Skeletal muscle tissue (tissue), 3 donors: ENCODE measurements at regions not wholly inside any gene's neighbourhood (a gene's known extent, or its start where the extent isn't known, plus 50 kb on each side); places are given as distances from the start of the nearest gene placed in this dataset.

Experiments used
- H3K27ac ChIP-seq: one replicate; pipeline ENCODE4 v1.7.0; 2013; ENCODE audit warnings: mild to moderate bottlenecking, low read depth, low read length, inconsistent platforms
- H3K27me3 ChIP-seq, 3 donors: one replicate each; pipeline ENCODE4 v1.7.0; 2013; ENCODE audit warnings: low read length in 3 of 3; ENCODE audit not compliant: control insufficient read depth in 3 of 3, insufficient read depth in 3 of 3
- H3K36me3 ChIP-seq, 3 donors: one replicate each; pipeline ENCODE4 v1.7.0; 2013; ENCODE audit warnings: low read length in 3 of 3; ENCODE audit not compliant: control insufficient read depth in 3 of 3, insufficient read depth in 3 of 3
- H3K4me1 ChIP-seq, 3 donors: one replicate each; pipeline ENCODE4 v1.7.0; 2013; ENCODE audit warnings: low read length in 3 of 3, mild to moderate bottlenecking in 3 of 3; ENCODE audit not compliant: control insufficient read depth in 3 of 3, insufficient read depth in 3 of 3
- H3K4me3 ChIP-seq, 3 donors: one replicate each; pipeline ENCODE4 v1.7.0; 2013; ENCODE audit warnings: low read length in 3 of 3
- H3K9ac ChIP-seq, 3 donors: one replicate each; pipeline ENCODE4 v1.7.0; 2013; ENCODE audit warnings: low read length in 3 of 3, mild to moderate bottlenecking in 3 of 3, moderate library complexity in 2 of 3, low read depth in 1 of 3
- H3K9me3 ChIP-seq, 3 donors: one replicate each; pipeline ENCODE4 v1.7.0; 2013; ENCODE audit warnings: low read length in 3 of 3; ENCODE audit not compliant: control insufficient read depth in 3 of 3
- donor health status: Osteomylitis.

DNA sequence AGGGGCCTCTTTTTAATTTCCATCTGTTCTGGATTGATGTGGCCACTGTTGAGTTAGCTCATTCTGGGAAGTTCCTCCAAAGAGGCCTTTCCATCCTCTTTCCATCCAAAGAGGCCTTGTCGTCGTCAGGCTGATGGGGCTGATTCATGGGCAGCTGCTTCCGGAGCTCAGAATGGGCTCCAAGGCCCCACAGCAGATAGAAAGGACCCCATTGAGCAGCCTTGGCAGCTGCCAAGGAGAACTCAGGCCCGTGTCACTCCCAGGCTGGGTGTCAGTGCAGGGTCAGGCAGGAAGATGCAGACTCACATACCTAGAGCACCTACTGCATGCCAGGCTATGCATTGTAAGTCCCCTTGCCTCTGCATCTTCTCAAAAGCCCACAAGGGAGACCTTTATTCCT, 524.1 kb downstream of the MIAT start:
- Histone ChIP-seq H3K9ac (no peak overlapping the region), H3K4me1 (no peaks in the 10 kb centered on the region), H3K36me3 (no peaks in the 10 kb centered on the region), H3K27ac (no peak overlapping the region), H3K9me3 (no peaks in the 10 kb centered on the region), H3K27me3 (peaks cover 6 to 17% (median 6%) of the 10 kb centered on the region in 3 donors), H3K4me3 (no peak overlapping the region)

DNA sequence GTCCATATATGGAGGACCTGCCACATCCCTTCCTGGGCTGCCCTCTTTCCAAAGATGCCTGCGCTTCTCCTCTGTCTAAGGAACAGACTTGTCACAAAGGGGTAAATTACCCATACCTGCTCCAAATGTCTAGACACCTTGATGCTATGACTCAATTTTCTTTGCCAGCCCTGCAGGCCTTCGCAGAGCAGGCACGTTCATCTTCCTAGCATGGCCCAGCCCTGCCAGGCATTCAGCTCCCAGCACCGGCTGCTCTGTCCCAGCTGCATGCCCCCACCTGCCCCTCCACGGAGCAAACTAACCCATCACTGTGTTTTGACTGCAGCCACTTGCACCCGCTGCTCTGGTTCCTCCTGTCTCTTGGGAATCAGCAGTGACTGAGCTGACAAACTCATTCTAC, 526.1 kb downstream of the MIAT start:
- H3K27me3 ChIP-seq = peaks cover 13 to 21% (median 14%) of the 10 kb centered on the region in 3 donors
- H3K9me3 ChIP-seq = no peaks in the 10 kb centered on the region
- H3K9ac ChIP-seq = no peak overlapping the region
- H3K27ac ChIP-seq = no peak overlapping the region
- no peak overlapping the region for H3K4me3 ChIP-seq
- no peaks in the 10 kb centered on the region for H3K36me3 ChIP-seq
- H3K4me1 ChIP-seq = no peaks in the 10 kb centered on the region

DNA sequence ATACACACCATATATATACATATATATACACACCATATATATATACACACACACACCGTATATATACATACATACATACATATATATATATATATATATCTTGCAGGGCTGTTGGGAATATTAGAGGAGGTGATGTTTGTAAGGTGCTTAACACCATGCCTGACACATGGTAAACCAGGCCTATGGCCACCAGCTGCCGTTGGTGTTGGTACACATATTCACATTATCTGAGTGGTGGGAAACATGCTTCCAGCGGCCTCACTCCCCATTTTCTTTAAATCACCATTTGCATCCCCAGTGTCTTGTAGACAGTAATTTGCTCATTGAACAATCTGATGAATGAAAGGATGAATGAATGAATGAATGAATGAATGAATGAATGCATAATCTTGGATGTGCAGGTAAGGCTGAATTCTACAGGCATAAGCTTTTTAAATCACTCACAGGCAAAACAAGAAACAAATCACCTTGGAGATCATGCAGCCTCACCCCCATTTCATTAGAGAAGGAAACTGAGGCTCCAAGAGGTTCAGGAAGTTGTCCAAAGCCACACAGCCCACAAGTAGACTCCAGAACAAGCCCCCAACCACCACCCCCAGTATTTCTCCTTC, 527.8 kb downstream of the MIAT start:
- Histone ChIP-seq H3K4me1 (no peaks in the 10 kb centered on the region), H3K36me3 (no peaks in the 10 kb centered on the region), H3K27ac (no peak overlapping the region), H3K4me3 (no peak overlapping the region), H3K27me3 (peaks cover 13 to 23% (median 16%) of the 10 kb centered on the region in 3 donors), H3K9me3 (no peaks in the 10 kb centered on the region), H3K9ac (no peak overlapping the region)

DNA sequence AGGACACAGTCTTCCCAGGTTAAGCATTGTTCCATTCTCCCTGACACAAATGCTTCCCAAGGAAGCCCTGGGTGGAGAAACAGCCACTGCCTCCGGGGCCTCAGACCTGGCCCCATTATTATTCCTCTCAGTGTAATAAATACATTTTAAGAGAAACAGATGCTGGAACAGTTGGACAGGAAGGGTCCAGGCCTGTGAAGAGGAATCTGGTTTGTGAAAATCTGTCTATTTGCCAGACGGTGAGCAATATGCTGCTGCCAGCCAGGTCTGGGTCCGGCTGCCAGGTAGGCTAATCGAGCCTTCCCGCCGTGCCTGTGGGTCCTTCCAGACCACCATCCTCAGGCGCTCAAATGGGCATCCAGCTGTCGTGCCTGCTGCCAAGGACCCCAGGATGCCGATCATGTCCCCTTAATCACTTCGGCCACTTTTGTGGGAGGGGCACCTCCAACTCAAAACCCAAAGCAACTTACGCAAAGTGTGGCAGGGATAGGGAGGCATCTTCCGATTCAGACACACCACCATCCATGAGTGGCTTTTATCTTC, 528.4 kb downstream of the MIAT start:
- H3K27me3 ChIP-seq = peaks cover 13 to 23% (median 18%) of the 10 kb centered on the region in 3 donors
- H3K4me1 ChIP-seq = no peaks in the 10 kb centered on the region
- no peak overlapping the region for H3K9ac ChIP-seq
- no peak overlapping the region for H3K4me3 ChIP-seq
- H3K36me3 ChIP-seq = no peaks in the 10 kb centered on the region
- no peaks in the 10 kb centered on the region for H3K9me3 ChIP-seq
- H3K27ac ChIP-seq = no peak overlapping the region

DNA sequence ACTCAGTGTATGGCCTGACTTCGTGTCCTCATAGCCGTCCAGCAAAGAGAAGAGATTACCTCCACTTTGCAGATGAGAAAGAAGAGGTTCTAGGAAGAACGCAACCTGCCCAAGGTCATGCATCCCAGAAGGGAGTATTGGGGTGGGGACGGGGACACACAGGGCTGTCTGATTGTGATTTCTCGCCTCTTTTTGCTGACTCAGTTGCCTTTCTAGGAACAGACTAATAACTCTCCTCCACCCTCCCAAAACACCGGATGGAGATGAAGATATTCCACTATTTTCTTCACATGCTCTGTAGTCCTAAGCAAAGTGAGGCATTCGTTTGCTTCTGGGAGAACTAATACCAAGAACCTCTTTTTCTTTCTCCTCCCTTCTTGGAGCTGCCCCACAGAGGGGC, 529.3 kb downstream of the MIAT start:
- no peaks in the 10 kb centered on the region for H3K36me3 ChIP-seq

DNA sequence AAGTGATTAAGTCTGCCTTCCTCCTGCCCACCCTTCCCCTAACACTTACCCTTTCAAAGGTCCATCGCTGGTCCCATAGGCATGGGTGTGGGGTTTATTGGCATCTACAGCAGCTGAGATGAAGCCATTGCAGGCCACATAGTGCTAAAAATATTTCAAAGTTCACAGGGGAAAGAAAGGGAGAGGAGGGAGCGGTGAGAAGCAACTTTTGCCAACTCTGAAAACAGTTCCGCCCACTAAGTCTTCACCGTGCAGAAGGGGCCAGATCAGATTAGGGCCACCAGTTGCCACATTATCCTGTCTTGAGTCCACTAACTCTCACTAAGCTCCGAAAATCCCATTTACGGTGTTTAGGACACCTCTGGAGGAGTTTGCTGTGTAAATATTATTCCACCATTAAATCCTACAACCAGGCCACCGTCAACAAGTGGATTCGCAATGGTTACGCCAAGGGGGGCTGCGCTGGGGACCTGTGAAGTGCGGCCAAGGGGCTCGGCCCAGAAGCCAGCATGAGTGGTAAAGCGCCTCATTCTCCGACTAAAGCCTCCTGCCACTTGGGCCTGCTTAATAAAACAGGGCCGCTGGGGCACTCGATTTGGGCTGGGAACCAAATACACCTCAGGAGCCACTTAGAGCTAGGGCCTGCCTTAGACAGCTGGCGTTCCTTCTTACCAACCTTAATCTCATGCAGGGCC, 534.9 kb downstream of the MIAT start:
- no peak overlapping the region for H3K9ac ChIP-seq
- no peaks in the 10 kb centered on the region for H3K4me1 ChIP-seq
- H3K27me3 ChIP-seq = peaks cover 30 to 43% (median 32%) of the 10 kb centered on the region in 3 donors

More for the DNA sequence above, 529.3 kb downstream of the MIAT start:
- peaks cover 0 to 3% (median 0%) of the 10 kb centered on the region in 3 donors for H3K9me3 ChIP-seq
- H3K4me1 ChIP-seq = no peaks in the 10 kb centered on the region
- peaks cover 13 to 23% (median 18%) of the 10 kb centered on the region in 3 donors for H3K27me3 ChIP-seq
- no peak overlapping the region for H3K27ac ChIP-seq
- no peak overlapping the region for H3K4me3 ChIP-seq
- H3K9ac ChIP-seq = no peak overlapping the region

DNA sequence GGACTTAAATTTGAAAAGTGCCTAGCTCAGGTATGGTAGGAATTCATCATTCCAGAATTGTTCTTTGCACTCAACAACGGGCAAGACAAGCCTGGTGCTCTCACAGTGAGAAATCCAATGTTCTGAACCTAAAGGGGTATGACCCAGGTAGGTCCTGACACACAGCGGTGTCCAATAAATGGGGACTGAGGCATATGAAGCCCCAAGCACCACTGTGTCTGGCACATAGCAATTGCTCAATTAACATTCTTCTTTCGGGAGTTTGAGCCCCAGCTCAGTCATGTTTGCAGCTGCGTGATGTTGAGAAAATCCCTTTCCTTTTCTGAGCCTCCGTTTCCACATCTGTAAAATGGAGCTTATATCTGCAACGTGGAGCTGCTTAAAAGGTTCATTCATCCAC, 535.8 kb downstream of the MIAT start:
- H3K27me3 ChIP-seq = peaks cover 26 to 38% (median 27%) of the 10 kb centered on the region in 3 donors
- no peak overlapping the region for H3K4me3 ChIP-seq
- peaks cover 0 to 5% (median 0%) of the 10 kb centered on the region in 3 donors for H3K9me3 ChIP-seq
- H3K9ac ChIP-seq = no peak overlapping the region
- H3K36me3 ChIP-seq = no peaks in the 10 kb centered on the region
- H3K27ac ChIP-seq = no peak overlapping the region
- no peaks in the 10 kb centered on the region for H3K4me1 ChIP-seq

More for the DNA sequence above, 534.9 kb downstream of the MIAT start:
- Histone ChIP-seq H3K9me3 (peaks cover 0 to 3% (median 0%) of the 10 kb centered on the region in 3 donors), H3K4me3 (no peak overlapping the region), H3K36me3 (no peaks in the 10 kb centered on the region), H3K27ac (no peak overlapping the region)

DNA sequence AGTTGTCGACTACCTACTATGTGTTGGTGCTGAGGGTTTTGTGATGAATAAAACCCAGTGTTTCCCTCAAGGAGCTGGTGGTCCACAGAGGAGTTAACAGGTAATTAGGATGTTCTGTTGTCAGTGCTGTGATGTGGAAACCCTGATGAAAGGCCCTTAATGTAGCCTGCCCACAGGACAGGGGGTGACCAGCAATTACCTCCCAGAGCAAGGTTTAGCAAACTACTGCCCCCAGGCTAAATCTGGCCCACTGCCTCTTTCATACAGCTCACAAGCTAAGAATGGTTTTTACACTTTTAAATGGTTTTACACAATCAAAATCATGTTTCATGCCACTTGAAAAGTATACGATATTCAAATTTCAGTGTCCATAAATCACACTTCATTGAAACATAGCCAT, 536.2 kb downstream of the MIAT start:
- H3K9me3 ChIP-seq = peaks cover 0 to 5% (median 0%) of the 10 kb centered on the region in 3 donors
- H3K4me3 ChIP-seq = no peak overlapping the region
- no peak overlapping the region for H3K27ac ChIP-seq
- H3K9ac ChIP-seq = no peak overlapping the region
- H3K27me3 ChIP-seq = peaks cover 24 to 35% (median 27%) of the 10 kb centered on the region in 3 donors
- no peaks in the 10 kb centered on the region for H3K4me1 ChIP-seq
- H3K36me3 ChIP-seq = no peaks in the 10 kb centered on the region

DNA sequence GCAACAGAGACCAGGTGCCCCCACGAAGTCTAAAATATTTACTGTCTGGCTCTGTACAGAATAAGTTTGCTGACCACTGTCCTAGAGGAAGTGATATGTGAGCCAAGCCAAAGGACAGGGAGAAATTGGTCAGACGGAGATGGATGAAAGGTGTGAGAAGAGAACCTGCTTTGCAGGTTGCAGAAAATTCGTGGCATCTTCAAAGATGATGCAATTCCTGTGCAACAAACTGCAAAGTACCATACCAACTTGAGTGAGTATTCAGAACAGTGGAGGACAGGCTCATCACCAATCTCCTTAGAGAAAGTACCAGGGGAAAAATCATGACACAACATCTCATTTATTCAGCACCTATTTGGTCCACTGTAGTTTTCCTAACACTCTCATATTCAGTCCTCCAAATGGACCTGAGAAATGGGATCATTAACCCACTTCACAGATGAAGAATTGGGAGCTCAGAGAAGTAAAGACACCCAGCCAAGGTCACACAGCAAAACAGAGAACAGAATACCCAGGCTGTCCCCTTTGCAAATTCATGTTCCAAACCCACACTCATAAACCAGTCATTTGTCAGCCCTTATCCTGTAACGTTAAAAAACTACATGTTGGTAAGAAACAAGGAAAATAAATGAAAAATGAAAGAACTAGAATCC, 536.8 kb downstream of the MIAT start:
- Histone ChIP-seq H3K27me3 (peaks cover 24 to 37% (median 27%) of the 10 kb centered on the region in 3 donors), H3K4me1 (no peaks in the 10 kb centered on the region), H3K27ac (no peak overlapping the region), H3K9ac (no peak overlapping the region), H3K36me3 (no peaks in the 10 kb centered on the region), H3K9me3 (peaks cover 0 to 5% (median 0%) of the 10 kb centered on the region in 3 donors), H3K4me3 (no peak overlapping the region)

DNA sequence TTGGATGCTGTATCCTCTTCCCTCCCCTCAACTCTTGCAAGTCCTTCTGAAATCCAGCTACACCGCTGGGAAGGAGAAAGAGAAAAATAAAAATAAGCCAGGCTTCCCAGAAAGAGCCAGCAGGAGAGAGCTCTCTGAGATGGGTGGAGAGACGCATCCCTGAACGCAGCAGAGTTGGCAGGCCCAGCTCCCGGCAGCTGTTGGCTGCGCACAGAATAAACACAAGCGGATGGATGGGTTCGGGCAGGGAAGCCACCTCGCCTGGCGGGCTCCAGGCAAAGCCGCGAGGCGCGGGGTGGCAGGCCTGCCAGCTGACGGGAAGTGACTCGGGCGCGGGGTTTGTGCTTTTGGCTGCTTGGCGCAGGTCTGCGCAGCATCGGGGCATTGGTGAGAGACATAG, 537.7 kb downstream of the MIAT start:
- H3K9me3 ChIP-seq = peaks cover 0 to 5% (median 0%) of the 10 kb centered on the region in 3 donors
- H3K27ac ChIP-seq = no peak overlapping the region
- peaks cover 24 to 42% (median 25%) of the 10 kb centered on the region in 3 donors for H3K27me3 ChIP-seq
- no peak overlapping the region for H3K9ac ChIP-seq
- H3K36me3 ChIP-seq = no peaks in the 10 kb centered on the region
- no peak overlapping the region for H3K4me3 ChIP-seq
- no peaks in the 10 kb centered on the region for H3K4me1 ChIP-seq
